SKM-1 treated with dmso at 0.1 percent for 144 hours (cell line): ENCODE measurements at regions not wholly inside any gene's neighbourhood (a gene's known extent, or its start where the extent isn't known, plus 50 kb on each side); places are given as distances from the start of the nearest gene placed in this dataset.
"Not testable (repeated sequence)": the region's sequence is repeated elsewhere in the genome, so short reads cannot be mapped to it uniquely, and the experiment has no call there.

Experiments
- DNase-seq: peaks from one replicate; lab custom pipeline; 2025; ENCODE audit not compliant: unreplicated experiment; lab: John Stamatoyannopoulos, UW

GRCh38 chr6:141463237-141463977 is 669.3 kb upstream of the GJE1 start:
- no peak for DNase-seq

GRCh38 chr6:141460743-141461484 is 671.8 kb upstream of the GJE1 start:
- DNase-seq, result no peak

- not testable (repeated sequence) for DNase-seq
These were observed 672.5 kb upstream of the GJE1 start for GRCh38 chr6:141460245-141460644.

GRCh38 chr6:141457984-141458383 is 674.7 kb upstream of the GJE1 start:
- not testable (repeated sequence) for DNase-seq

- no peak for DNase-seq
These were observed 680.4 kb upstream of the GJE1 start for GRCh38 chr6:141452354-141452686.

GRCh38 chr6:141451511-141452353 is 681.0 kb upstream of the GJE1 start:
- DNase-seq, result no peak

- DNase-seq, result no peak
These were observed 681.6 kb upstream of the GJE1 start for GRCh38 chr6:141451181-141451510.

GRCh38 chr6:141445928-141446628 is 686.6 kb upstream of the GJE1 start:
- no peak for DNase-seq

GRCh38 chr6:141443668-141444289 is 688.9 kb upstream of the GJE1 start:
- DNase-seq, result no peak

- no peak for DNase-seq
These were observed 689.7 kb upstream of the GJE1 start for GRCh38 chr6:141443032-141443431.

- no peak for DNase-seq
These were observed 693.2 kb upstream of the GJE1 start for GRCh38 chr6:141439513-141439912.

- no peak for DNase-seq
These were observed 695.0 kb upstream of the GJE1 start for GRCh38 chr6:141437685-141438084.

- no peak for DNase-seq
These were observed 695.7 kb upstream of the GJE1 start for GRCh38 chr6:141437011-141437410.

- DNase-seq, result no peak
These were observed 706.2 kb upstream of the GJE1 start for GRCh38 chr6:141426400-141426980.

GRCh38 chr6:141421378-141421777 is 711.3 kb upstream of the GJE1 start:
- DNase-seq, result no peak

GRCh38 chr6:141418076-141418475 is 714.6 kb upstream of the GJE1 start:
- DNase-seq, result no peak

- DNase-seq, result no peak
These were observed 716.8 kb upstream of the GJE1 start for GRCh38 chr6:141415896-141416295.

- DNase-seq, result no peak
These were observed 719.5 kb upstream of the GJE1 start for GRCh38 chr6:141413196-141413595.

- no peak for DNase-seq
These were observed 726.0 kb upstream of the GJE1 start for GRCh38 chr6:141406761-141407160.

- no peak for DNase-seq
These were observed 728.9 kb upstream of the GJE1 start for GRCh38 chr6:141403827-141404226.
